GM06990 (cell line): ENCODE measurements at regions not wholly inside any gene's neighbourhood (a gene's known extent, or its start where the extent isn't known, plus 50 kb on each side); places are given as distances from the start of the nearest gene placed in this dataset.

Experiments used
- DNase-seq: peaks from one replicate; pipeline ENCODE4 v3.0.0-alpha.2; 2011; ENCODE audit not compliant: insufficient read length; ENCODE audit errors: extremely low read depth
- H3K27me3 ChIP-seq: replicated peaks from 2 replicates; pipeline ENCODE4 v1.6.0; 2011; ENCODE audit warnings: low read length; ENCODE audit not compliant: control insufficient read depth, insufficient read depth
- H3K36me3 ChIP-seq: 2 replicates; pipeline ENCODE4 v1.5.1; 2011; ENCODE audit warnings: low read length; ENCODE audit not compliant: control insufficient read depth, insufficient read depth
- H3K4me3 ChIP-seq: replicated peaks from 2 replicates; pipeline ENCODE4 v1.5.1; 2011; ENCODE audit warnings: low read depth, mild to moderate bottlenecking, control low read depth, low read length
- TF ChIP-seq, protein P1 (sequence below): IDR thresholded peaks from 2 replicates; pipeline ENCODE4 v1.5.1; 2011; ENCODE audit warnings: low read length, control low read depth, mild to moderate bottlenecking, inconsistent platforms; ENCODE audit not compliant: insufficient read depth, poor library complexity, severe bottlenecking

- Histone ChIP-seq H3K36me3 (no peaks in the 10 kb centered on the region), H3K4me3 (no peak overlapping the region), H3K27me3 (no peaks in the 10 kb centered on the region)
- TF ChIP-seq, protein P1, sequence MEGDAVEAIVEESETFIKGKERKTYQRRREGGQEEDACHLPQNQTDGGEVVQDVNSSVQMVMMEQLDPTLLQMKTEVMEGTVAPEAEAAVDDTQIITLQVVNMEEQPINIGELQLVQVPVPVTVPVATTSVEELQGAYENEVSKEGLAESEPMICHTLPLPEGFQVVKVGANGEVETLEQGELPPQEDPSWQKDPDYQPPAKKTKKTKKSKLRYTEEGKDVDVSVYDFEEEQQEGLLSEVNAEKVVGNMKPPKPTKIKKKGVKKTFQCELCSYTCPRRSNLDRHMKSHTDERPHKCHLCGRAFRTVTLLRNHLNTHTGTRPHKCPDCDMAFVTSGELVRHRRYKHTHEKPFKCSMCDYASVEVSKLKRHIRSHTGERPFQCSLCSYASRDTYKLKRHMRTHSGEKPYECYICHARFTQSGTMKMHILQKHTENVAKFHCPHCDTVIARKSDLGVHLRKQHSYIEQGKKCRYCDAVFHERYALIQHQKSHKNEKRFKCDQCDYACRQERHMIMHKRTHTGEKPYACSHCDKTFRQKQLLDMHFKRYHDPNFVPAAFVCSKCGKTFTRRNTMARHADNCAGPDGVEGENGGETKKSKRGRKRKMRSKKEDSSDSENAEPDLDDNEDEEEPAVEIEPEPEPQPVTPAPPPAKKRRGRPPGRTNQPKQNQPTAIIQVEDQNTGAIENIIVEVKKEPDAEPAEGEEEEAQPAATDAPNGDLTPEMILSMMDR = no peak
- no peak for DNase-seq
Measured at GRCh38 chr20:40339661-40340449, 349.2 kb downstream of the MAFB start.

- Histone ChIP-seq H3K36me3 (no peaks in the 10 kb centered on the region), H3K4me3 (no peak overlapping the region), H3K27me3 (no peaks in the 10 kb centered on the region)
- TF ChIP-seq, protein P1 = no peak
- no peak for DNase-seq
Measured at GRCh38 chr20:40336533-40336932, 352.5 kb downstream of the MAFB start.

- no peaks in the 10 kb centered on the region for H3K27me3 ChIP-seq
Measured at GRCh38 chr20:40335901-40336351, 353.1 kb downstream of the MAFB start.

GRCh38 chr20:40335437-40335836, 353.6 kb downstream of the MAFB start:
- TF ChIP-seq, protein P1 = no peak
- Histone ChIP-seq H3K36me3 (no peaks in the 10 kb centered on the region), H3K4me3 (no peak overlapping the region), H3K27me3 (no peaks in the 10 kb centered on the region)
- DNase-seq = no peak

More at GRCh38 chr20:40335901-40336351, 353.1 kb downstream of the MAFB start:
- TF ChIP-seq, protein P1 = no peak
- Histone ChIP-seq H3K36me3 (no peaks in the 10 kb centered on the region), H3K4me3 (no peak overlapping the region)
- DNase-seq = no peak

DNA sequence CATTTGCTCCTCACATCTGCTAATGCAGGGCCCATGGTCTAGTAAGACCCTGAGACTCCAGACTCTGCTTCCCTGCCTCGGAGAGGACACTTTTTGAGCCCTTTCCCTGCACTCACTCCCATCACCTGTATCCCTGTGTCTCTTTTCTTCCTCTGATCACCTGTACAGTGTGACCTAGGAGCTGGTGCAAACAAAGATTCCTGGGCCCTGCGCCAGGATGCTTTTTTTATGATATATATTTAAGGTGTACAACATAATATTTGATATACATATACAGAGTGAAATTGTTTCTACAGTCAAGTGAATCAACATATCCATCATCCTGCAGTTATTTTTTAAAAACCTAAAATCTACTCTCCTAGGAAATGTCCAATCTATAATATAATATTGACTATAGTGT, 355.4 kb downstream of the MAFB start:
- H3K27me3 ChIP-seq = no peaks in the 10 kb centered on the region
- TF ChIP-seq, protein P1 = no peak
- H3K4me3 ChIP-seq = no peak overlapping the region
- no peak for DNase-seq
- no peaks in the 10 kb centered on the region for H3K36me3 ChIP-seq
